Stimulated activated CD4-positive, alpha-beta T cell treated with anti-CD3 and anti-CD28 coated beads, TNF-alpha, amount 100 ng/mL, for 24 hours (primary cell): ENCODE measurements at regions not wholly inside any gene's neighbourhood (a gene's known extent, or its start where the extent isn't known, plus 50 kb on each side); places are given as distances from the start of the nearest gene placed in this dataset.

ENCODE experiments used
- DNase-seq, 3 experiments: peaks; one replicate each; pipeline ENCODE4 v3.0.0-alpha.2; 2020; ENCODE audit warnings: low read depth in 3 of 3

DNA sequence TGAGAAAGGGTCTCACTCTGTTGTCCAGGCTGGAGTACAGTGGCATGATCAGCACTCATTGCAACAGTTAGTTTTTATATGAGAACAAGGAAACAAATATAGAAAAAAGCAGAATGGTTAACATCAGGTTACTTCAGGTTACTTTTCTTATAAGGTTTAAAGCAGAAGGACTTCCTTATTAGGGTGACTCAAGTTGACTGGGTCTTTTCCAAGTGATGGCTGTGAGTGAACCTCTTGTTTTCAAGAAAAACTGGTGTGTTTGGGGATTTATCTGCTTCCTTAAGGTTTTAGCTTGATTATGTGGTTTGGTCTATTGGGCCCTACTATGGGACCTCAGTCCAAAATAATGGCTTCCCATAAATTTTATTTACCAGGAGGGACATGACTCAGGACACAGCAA lies 99.2 kb downstream of the ARRDC3 start:
- no peak for DNase-seq

- no peak for DNase-seq
These were observed 99.8 kb downstream of the ARRDC3 start for GRCh38 chr5:91283326-91283725.

DNA sequence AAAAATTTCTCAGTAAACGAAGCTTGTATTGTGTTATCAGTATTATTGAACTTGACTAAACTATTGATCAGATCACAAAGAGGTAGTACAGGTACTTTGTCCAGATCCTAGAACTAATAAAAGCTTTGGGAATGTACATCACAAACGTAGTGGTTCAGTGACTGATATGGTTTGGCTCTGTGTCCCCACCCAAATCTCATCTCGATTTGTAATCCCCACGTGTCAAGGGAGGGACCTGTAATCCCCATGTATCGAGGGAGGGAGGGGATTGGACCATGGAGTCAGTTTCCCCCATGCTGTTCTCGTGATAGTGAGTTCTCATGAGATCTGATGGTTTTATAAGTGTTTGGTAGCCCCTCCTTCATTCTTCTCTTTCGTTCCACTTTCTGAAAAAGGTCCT lies 100.9 kb downstream of the ARRDC3 start:
- DNase-seq: no peak

DNA sequence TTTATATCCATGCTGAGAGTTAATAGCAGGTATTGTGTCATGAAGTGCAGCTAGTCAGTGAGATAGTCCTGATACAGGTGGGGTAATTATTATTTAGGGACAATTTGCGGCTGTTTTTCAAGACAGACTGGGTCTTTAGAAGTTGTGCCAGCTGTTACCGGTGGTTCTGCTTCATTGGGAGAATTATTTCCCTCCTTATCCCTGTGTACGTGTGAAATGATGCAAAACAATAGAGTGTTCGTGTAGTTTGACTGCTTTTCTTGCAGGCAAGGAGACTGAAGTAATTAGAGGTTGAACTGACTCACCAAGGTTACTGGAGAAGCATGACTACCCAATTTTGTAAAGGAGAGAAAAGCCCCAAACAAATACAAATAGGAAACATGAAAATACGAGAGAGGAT lies 101.7 kb downstream of the ARRDC3 start:
- DNase-seq: no peak

- peak; percentile 78 to 93 (median 83) for DNase-seq
These were observed 102.5 kb downstream of the ARRDC3 start for GRCh38 chr5:91280362-91281269.

DNA sequence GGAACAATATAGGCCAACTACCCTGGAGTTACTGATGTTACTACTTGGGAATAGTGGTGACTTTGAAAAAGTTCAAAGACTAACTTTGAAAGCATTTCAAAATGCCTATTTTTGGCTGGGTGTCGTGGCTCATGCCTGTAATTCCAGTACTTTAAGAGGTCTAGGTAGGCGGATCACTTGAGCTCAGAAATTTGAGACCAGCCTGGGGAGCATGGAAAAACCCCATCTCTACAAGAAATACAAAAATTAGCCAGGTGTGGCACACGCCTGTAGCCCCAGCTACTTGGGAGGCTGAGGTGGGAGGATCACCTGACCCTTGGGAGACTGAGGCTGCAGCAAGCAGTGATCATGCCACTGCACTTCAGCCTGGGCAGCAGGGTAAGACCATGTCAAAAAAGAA lies 105.3 kb downstream of the ARRDC3 start:
- no peak for DNase-seq

DNA sequence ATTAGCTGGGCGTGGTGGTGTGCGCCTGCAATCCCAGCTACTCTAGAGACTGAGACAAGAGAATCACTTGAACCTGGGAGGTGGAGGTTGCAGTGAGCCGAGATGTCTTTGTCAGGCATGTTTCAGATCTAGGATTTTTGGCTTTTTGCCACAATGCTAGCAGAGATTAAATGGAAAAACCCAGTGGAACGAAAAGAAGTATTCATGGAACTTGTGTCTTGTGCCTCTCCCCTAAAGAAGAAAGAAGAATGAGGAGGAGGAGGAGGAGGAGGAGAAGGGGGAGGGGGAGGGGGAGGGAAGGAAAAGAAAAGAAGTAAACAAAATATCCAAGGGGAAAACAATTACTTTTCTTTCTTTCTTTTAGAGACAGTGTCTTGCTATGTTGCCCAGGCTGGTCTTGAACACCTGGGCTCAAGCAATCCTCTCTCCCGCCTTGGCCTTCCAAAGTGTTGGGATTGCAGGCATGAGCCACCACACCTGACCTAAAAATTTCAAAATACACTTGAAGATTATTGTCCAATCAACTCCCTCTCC lies 106.0 kb downstream of the ARRDC3 start:
- DNase-seq: no peak

DNA sequence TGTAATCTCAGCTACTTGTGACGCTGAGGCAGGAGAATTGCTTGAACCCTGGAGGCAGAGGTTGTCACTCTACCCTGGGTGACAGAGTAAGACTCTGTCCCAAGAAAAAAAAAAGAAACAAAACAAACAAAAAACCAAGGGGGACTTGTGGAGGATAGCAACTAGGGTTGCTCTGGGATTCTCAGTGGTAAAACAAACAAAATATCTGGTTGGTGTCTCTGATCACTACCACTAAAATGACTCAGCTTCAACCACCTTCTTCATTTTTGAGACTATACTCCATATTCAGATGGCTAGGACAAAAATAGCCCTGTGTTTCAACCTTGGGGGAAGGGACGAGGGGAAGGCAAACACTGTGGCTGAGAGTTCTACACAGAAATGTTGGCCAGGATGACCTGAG lies 110.3 kb downstream of the ARRDC3 start:
- no peak for DNase-seq

- DNase-seq: no peak
These were observed 111.1 kb downstream of the ARRDC3 start for GRCh38 chr5:91271999-91272398.

DNA sequence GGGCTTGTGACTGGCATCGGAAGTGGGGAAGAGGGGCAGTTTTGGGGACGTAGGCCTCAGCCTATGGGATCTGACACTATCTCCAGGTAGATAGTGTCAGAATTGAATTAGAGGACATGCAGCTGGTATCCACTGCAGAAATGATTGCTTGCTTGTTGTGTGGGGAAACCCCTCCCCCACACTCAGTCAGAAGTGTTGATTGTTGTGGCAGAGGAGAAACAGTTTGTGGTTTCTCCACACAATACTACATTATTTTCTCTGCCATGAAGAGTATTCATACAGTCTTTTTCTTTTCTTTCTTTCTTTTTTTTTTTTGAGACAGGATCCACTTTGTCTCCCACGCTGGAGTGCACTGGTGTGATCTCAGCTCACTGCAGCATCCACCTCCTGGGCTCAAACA lies 113.9 kb downstream of the ARRDC3 start:
- DNase-seq: no peak

DNA sequence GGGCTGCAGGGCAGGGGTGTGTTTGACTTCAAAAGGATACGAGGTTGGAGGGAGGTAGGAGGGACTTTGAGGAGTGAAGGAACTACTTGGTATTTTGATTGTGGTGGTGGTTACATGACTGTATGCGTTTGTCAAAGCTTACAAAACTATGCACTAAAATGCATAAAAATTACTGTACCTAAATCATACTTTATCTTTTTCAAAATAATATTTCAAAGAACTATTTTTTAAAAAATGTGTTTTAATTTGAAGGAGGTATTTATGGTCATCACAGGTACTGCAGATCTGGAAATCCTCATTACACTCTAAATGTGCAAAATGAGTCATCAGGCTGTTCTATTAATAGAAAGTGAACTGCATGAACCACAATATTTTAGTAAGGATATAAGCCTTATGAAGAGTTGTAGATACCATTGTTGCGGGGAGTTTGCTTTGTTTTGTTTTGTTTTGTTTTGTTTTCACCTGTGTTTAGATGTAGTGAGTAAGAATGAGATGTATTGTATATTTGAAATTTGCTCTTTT lies 116.9 kb downstream of the ARRDC3 start:
- no peak for DNase-seq

GRCh38 chr5:91264311-91265051 lies 118.6 kb downstream of the ARRDC3 start:
- DNase-seq: no peak

DNA sequence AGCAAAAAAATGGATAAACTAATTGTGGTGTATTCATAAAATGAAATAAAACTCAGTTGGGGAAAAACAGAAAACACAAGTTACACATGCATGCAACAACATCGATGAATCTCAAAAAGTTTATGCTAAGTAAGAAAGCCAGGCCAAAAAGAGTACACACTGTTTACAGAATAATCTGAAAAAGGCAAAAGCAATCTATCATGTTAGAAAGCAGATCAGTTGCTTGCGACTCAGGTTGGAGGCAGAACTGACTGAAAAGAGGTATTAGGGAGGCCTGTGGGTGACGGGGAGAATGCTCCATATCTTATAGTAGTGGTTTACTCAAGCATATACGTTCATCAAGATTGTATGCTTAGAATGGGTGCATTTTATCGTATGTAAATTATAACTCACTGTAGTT lies 119.2 kb downstream of the ARRDC3 start:
- no peak for DNase-seq

DNA sequence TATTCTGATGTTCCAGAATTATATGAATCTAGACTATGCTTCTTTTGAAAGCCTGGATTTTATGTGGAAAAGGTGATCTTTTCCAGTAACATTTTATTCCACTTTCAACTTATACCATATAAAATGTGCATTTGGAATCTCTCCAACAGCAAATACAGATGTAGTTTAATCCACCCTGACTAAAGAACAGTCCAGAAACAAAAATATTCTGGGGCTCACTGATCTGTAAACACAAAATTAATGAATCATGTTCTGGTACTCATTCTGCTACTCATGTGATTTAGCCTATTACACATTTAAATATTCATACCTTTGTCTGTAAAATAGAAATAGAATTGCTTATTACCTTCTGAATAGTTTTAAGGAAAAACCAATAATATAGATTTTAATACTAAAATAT lies 125.8 kb downstream of the ARRDC3 start:
- DNase-seq: no peak

DNA sequence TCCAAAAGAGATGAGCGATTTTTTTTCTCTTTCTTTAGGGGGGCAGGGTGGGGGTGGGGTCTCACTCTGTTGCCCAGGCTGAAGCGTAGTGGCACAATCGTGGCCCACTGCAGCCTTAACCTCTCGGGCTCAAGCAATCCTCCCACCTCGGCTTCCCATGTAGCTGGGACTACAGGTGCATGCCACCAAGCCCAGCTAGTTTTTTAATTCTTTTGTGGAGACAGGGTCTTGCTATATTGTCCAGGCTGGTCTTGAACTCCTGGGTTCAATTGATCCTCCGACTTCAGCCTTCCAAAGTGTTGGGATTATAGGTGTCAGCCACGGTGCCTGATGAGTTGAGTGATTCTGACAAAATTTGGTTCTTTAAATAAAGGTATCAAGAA lies 127.0 kb downstream of the ARRDC3 start:
- no peak for DNase-seq

DNA sequence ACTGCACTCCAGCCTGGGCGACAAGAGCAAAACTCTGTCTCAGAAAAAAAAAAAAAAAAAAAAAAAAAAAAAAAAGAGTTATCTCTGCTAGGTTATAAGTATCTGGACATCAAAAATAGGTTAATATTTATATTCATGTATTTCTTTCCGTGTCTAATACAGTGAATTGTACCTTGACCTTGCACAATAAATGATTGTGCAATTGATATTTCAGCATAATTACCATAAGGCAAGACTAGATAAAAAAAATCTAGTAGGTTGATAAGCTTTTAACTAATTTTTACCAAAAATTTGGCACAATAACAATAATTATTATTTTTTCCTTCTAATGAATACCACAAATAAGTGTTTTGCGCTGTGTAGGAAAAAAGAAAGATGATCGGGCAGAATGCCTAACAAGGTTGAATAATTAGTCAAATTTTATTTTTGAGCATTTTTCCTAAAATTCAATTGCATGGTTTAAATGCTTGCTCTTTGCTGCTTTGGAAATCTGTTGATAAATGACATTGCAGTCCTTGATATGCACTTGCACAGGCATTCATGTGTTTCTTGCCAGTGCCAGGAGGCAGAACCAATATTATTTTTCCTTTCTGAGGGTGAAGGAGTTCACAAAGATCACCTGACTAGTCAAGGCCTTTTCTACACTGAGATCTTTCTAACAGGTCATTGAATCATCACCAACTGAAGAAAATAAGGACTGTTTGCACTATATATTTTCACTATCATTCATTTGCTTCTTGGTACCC lies 127.5 kb downstream of the ARRDC3 start:
- no peak for DNase-seq

- DNase-seq: no peak
These were observed 130.2 kb downstream of the ARRDC3 start for GRCh38 chr5:91252916-91253315.

- DNase-seq: no peak
These were observed 137.2 kb downstream of the ARRDC3 start for GRCh38 chr5:91245871-91246270.

GRCh38 chr5:91245074-91245452 lies 138.1 kb downstream of the ARRDC3 start:
- DNase-seq: no peak

DNA sequence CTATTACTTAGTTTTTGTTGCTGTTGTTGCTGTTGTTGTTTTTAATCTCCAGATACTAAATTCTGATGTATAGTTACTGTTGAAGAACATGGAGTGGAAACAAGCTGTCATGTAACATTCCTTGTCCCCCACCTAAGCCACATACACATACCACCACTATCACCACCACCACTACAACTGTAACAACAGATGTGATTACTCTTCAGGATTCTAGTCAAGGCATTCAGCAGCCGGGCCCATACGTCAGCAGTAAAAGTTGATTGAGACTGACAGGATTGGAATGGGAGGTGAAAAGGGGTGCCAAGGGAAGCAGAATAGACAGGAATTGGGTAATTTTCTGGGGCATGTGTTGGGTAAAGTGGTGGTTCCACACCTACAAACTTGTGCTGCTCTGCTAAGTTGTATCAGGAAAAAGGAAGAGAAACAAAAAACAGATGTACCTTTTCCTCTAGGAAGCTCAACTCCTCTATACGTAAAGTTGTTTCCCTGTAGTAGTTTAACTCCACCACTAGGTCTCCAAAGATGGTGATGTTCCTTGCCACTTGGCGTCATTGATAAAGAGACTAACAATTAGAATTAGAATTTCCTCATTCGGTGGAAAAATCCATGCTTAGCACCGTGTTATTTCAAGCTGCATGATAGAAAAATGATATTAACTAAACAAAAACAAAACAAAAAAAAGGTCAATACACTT lies 138.6 kb downstream of the ARRDC3 start:
- DNase-seq: no peak

DNA sequence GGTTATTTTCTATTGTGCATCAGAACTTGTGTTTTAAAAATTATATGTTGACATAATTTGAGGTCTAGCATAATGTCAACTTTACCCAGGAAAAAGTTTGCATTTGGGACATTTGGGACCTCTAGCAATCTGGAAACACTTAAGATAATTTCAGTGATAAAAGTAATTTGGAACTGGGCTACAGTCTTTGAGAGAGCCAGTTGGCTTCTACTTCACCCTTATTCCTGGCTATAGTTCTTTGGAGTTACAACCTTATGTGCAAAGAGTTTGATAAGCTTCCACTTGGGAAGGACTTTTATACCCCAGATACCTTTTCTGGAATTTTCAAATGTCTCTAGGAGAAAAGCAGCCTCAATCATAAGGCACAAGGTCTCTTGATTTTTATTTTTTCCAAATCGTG lies 139.3 kb downstream of the ARRDC3 start:
- no peak for DNase-seq
